ENCODE measurements at regions not wholly inside any gene's neighbourhood (a gene's known extent, or its start where the extent isn't known, plus 50 kb on each side); places are given as distances from the start of the nearest gene placed in this dataset.

DNA sequence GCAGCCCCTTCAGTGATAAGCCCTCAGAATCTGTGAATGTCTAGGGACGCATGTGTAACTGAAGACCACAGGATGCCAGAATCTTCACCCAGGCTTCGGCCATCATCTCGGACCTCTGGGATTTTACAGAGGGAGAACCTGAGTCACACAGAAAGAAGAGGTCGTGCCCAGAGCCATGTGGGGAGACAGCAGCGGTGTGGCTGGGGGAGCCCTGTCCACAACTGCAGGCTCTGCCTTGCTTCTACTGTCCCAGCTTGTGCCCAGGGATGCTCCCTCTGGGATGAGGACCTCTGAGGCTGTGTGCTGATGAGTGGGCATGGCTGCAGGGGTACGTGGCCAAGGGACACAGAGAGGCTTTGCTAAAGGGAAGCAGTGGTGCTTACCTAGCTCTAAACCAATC is 582.0 kb downstream of the TBC1D22A start:
- FAIRE-seq = no peak
- DNase-seq (ENCODE audit: insufficient read length, low spot score) = no peak
- TF ChIP-seq, protein P1, sequence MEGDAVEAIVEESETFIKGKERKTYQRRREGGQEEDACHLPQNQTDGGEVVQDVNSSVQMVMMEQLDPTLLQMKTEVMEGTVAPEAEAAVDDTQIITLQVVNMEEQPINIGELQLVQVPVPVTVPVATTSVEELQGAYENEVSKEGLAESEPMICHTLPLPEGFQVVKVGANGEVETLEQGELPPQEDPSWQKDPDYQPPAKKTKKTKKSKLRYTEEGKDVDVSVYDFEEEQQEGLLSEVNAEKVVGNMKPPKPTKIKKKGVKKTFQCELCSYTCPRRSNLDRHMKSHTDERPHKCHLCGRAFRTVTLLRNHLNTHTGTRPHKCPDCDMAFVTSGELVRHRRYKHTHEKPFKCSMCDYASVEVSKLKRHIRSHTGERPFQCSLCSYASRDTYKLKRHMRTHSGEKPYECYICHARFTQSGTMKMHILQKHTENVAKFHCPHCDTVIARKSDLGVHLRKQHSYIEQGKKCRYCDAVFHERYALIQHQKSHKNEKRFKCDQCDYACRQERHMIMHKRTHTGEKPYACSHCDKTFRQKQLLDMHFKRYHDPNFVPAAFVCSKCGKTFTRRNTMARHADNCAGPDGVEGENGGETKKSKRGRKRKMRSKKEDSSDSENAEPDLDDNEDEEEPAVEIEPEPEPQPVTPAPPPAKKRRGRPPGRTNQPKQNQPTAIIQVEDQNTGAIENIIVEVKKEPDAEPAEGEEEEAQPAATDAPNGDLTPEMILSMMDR (IDR thresholded peaks at IDR 0.05; ENCODE audit: insufficient read depth, missing control alignments) = no peak

DNA sequence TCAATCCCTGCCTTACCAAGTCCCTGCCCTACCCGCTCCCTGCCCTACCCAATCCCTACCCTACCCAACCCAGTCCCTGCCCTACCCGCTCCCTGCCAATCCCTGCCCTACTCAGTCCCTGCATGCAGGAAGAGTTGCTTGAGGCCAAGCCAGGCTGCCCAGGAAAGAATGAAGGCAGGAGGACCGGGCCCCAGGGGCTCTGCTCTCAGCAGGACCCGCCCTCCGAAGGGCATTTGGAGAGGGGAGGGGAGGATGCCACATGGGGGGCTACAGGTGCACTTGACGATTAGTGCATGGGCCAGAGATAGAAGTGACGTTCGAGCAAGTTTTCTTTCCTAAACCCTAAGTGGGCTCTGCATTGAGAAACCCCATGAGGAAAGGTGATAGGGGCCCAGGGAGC is 581.2 kb downstream of the TBC1D22A start:
- DNase-seq (ENCODE audit: insufficient read length, low spot score) (no peak), FAIRE-seq (no peak)
- TF ChIP-seq, protein P1 (IDR thresholded peaks at IDR 0.05; ENCODE audit: insufficient read depth, missing control alignments) = no peak

DNA sequence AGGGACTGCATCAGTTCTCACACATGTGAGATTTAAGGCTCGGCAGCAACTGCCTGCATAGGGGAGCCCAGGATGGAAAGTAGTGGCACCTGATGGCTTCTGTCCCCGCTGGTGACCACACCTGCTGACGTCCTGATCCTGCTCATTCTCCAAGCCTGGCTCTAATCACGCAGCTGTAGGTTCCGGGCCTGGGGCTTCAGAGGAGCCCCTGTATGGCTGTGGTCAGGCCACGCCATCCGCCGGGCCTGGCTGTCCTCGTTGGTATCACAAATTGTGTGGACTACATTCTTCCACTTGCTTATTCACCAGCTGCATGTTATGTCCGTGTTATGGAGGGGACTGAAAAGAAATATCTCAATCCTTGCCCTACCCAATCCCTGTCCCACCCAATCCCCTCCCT is 580.0 kb downstream of the TBC1D22A start:
- FAIRE-seq (no peak), DNase-seq (ENCODE audit: insufficient read length, low spot score) (no peak)
- TF ChIP-seq, protein P1 (IDR thresholded peaks at IDR 0.05; ENCODE audit: insufficient read depth, missing control alignments) = no peak

DNA sequence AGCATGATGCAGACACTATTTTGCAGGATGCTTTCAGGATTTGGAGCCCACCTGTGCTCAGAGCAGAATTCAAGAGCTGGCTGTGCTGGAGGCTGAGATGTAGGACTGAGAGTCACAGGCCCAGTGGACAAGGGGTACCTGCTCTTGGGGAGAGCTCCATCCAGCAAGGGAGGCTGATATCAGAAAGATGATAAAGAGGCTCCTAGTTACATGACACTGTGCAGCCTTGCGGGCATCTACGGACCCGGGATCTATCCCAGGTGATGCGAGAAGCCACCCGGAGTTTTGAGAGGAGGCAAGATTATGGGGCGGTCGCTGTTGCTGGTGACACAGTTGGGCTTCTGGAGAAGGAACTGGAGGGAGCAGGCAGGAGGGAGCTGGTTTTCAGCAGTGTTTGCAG is 579.0 kb downstream of the TBC1D22A start:
- TF ChIP-seq, protein P1 (IDR thresholded peaks at IDR 0.05; ENCODE audit: insufficient read depth, missing control alignments) = no peak
- DNase-seq (ENCODE audit: insufficient read length, low spot score) (no peak), FAIRE-seq (no peak)

DNA sequence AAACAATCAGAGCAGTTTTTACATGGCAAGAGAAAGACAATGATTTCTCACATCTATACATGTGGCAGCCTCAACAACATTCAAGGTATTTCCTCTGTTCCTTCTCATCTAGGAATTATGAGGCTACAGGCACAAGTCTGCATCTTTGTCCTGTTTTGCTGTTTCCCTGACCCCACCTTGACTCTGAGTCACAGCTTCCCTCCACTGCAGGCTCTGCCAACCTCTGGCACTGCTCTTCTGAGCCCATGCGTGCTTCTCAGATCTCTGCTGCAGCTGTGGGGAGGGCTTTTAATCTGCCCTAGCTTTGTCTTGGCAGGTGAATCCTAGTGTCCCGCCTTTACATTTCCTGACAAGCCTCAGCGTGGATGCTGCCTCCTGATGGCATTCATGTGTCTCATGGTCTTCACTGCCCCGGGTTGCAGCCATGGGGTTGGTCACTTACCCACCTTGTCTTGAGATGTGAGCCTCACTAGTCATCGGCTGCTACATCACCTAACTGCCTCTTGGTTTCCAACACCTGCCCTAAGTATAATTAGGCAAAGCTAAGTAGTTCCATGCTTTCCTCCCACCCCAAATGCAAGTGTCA is 578.5 kb downstream of the TBC1D22A start:
- FAIRE-seq (no peak), DNase-seq (ENCODE audit: insufficient read length, low spot score) (no peak)
- TF ChIP-seq, protein P1 (IDR thresholded peaks at IDR 0.05; ENCODE audit: insufficient read depth, missing control alignments) = no peak

DNA sequence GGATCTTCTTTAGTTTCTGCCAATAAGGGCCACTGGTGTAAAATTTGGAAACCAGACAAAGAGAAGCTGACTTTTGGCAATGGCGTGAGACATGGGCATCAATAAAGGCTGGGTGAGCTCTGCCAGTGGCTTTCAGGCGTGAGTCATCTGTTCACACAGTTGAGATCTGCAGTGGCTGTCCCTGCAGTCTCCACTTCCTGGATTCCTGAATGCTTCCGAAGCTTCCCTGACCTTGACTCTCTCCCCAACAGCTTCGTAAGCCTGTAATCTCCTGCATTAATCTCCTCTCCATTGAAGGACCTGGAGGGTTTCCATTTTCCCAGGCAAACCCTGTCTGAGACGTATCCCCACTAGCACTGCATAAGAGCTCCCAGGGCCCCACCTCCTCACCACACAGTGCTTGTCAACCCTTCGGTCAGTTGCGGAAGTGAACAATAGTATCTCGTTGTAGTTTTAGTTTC is 574.7 kb downstream of the TBC1D22A start:
- TF ChIP-seq, protein P1 (IDR thresholded peaks at IDR 0.05; ENCODE audit: insufficient read depth, missing control alignments) = no peak
- peak; percentile 23 for DNase-seq (ENCODE audit: insufficient read length, low spot score)

DNA sequence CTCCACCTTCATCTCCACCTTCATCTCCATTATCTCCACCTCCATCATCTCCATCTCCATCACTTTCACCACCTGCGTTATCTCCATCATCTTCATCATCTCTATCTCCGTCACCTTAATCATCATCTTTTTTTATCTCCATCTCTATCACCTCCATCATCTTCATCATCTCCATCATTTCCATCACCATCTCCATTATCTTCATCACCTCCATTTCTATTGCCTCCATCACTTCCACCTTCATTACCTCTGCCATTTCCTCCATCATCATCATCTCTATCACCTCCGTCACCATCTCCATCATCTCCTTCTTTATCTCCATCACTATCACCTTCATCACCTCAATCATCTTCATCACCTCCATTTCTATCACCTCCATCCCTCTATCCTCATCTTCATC is 573.5 kb downstream of the TBC1D22A start:
- DNase-seq (ENCODE audit: insufficient read length, low spot score) (no peak), FAIRE-seq (no peak)
- TF ChIP-seq, protein P1 (IDR thresholded peaks at IDR 0.05; ENCODE audit: insufficient read depth, missing control alignments) = no peak

More for the DNA sequence above, 574.7 kb downstream of the TBC1D22A start:
- FAIRE-seq = no peak

Data from D721Med (cell line).